CD1c-positive myeloid dendritic cell (primary cell): ENCODE measurements at regions not wholly inside any gene's neighbourhood (a gene's known extent, or its start where the extent isn't known, plus 50 kb on each side); places are given as distances from the start of the nearest gene placed in this dataset.
"Not testable (repeated sequence)": the region's sequence is repeated elsewhere in the genome, so short reads cannot be mapped to it uniquely, and the experiment has no call there.

ENCODE experiments used
- DNase-seq: peaks from one replicate; pipeline ENCODE4 v3.0.0-alpha.2; 2016; ENCODE audit errors: extremely low spot score

DNA sequence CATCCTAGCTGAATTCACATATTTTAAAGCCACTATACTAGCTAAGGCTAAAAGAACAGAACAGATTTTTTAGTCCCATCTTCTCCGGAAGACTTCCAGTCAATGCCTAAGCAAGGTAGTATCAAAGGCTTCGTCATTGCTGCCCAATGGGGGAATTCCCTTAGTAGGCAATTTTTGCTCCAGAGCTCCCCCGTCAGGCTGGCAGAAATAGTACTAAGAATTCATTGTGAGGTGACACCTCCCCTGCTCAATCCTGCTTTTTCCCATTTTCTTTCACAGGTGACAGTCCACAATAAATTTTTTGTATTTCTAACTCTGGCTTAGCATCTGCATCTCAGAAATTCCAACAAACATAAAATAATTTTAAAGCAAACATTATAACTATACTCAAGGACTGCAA lies 52.8 kb upstream of the SRSF6 start:
- peak; percentile 2 for DNase-seq

DNA sequence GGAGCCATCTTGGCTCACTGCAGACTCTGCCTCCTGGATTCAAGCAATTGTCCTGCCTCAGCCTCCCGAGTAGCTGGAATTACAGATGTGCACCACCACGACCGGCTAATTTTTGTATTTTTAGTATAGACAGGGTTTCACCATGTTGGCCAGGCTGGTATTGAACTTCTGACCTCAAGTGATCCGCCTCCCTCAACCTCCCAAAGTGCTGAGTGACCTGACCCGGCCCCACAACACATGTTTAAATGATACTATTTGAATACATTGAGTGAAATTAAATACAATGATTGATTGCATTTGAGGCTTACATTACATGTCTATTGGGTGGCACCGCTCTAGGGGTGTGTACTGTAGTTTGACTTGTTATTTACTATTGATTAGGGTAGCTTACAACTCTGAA lies 56.8 kb upstream of the SRSF6 start:
- DNase-seq: not testable (repeated sequence)

DNA sequence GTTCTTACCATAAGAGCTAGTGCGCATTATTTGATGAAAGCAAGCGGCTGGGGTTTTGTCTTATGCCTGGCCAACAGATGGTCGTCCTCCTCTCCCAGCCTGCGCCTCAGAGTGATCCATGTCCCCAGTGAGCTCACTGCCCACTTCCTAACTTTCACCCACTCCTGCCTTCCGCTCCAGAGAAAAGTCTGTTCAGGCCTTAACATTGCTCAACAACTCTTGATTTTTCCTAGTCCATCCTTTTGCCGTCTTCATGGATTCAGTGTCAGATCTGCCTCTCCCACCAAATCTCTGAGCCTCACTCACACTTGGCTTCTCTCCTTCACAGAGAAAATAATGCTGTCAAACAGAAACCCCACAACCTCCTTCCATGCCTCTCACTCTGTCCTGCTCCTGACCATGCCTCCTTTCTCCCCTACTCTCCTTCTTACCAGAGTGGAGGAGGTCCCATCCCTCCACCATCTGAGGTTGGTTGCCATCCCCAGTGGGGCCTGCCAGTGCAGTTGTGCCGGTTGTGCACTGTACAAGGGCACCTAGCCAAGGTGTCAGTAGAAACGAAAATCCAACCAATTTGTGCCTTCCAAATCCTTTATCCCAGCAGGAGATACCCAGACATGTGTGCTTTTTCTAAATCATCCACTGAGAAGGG lies 58.9 kb upstream of the SRSF6 start:
- DNase-seq: no peak

DNA sequence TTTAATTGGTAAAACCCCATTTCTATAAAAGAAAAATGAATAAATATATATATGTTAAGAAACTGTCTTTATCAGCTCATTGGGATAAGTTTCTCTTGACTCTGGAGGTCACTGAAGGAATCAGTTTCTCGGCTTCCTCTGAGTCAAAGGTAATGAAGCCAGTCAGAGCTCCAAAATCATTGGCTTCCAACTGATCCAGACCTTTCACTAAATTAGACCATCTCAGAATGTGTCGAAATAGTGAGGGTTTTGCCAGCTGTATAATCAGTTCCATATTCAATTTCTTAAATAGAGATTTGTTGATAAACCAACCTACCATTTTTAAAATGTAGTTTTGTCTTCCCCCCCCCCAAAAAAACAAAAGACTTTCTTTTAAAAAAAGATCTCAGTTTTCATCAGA lies 60.5 kb upstream of the SRSF6 start:
- no peak for DNase-seq

DNA sequence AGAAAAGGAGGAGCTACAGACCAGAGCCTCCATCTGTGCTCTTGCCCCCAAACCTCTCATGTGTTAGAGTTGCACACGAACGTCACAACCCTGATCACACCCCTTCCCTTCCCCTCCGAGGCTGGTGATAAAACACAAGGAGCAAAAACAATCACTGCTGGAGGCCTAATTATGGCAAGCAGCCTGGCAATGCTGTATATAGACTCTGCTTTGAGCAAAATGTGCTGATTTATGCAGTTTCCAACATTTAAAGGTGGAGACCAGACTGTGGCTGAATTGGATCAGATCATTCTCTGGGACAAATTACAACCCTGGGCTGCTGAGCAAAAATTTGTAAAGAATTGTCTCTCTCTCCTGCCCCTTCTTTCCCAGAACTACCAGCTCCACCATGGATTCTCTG lies 64.6 kb upstream of the SRSF6 start:
- no peak for DNase-seq

DNA sequence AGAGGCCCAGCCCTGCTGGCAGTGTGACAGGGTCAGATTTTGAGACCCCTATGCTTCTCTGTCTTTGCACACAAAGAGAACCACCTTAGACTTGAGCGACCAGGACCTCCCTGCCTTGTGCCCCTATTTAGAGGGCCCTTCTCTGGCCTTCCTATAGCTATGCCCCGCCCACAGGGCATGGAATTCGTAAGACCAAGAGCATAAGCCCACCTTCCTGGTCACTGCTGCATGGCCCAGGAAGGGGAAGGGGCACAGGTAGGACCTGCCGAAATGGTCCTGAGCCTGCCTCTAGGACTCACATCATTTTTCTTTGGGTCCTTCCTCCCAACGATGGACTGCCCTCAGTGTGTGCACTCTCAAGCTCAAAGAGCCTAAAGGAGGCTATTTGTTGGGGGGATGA lies 65.1 kb upstream of the SRSF6 start:
- DNase-seq: no peak

DNA sequence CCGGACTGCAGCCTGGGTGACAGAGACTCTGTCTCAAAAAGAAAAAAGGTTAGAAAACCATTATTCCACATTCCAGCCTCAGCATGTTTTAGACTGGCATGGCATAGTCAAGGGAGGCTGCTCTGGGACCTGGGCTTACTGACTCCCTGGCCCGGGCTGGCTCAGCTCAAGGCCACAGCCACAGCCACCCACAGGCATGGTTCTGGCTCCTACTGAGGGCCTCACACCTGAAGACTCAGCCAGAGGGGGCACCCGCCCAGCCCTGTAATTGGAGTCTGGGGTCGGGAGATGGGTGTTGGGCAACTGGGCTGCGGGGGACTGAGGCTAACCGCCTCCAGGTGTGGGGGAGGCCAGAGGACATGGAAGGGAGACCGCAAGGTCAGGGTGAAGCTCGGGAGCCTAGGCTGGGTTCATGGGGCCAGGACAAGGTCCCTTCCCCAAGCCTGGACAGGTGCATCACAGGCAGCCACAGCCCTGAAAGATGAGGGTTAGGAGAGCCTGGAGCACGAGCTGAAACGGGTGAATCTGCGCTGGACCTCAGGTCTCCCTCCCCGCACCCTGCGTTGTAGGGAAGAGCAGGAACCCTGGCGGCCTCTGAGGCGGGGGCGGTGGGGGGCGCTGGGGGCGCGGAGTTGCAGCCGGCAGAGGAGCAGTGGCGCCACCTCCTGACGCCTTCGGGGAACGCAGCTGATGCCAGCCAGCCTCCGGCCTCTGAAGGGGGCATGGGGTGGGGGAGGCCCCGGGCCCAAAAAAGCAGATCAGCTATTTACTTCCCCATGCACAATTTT lies 67.7 kb upstream of the SRSF6 start:
- no peak for DNase-seq

DNA sequence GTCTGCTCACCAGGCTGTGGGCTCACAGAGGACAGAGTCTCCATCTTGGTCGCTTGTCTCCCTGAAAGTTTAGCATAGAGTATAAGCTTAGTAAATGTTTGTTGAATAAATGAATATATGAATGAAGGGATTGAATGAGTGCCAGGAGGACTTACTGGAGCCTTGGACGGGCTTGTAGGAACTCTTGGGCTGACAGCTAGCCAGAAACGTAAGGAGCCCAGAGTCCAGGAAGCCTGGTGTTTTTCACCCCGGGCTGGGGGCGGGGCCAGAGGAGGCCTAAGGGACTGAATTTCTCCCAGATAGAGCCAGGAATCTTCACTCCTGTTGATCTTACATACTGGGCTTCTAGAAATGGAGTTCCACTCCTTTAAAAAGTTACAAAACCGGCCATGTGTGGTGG lies 68.5 kb upstream of the SRSF6 start:
- no peak for DNase-seq

DNA sequence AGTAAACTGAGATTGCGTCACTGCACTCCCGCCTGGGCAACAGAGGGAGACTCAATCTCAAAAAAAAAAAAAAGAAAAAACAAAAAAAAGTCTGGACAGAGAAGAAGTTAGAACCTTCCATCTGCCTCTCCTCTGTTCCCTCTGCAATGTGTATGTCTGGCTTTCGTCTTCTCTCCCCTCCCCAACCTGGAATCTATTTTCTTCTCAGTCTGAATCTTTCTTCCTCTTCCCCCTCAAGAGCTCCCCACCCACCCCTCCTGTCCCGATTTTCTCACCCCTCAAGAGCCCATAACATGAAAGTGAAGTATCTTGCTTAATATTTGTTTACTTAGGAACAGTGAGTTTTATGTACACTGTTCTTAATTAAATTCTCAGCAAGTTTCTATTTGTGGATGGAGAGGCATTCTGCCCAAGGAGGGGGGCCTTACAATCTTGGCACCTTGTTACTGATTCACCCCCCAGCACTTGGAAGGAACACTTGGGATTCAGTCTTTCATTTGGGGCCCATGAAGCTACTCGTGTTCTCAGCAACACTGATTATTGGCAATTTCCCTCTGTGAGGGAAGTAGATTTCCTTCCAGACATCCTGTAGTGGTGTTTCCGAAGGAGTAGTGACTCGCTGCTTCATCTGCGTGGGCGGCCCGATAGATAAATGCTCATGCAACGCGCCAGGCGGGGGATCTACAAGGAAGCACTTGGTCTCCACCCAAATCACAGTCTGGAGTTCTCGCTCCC lies 69.3 kb upstream of the SRSF6 start:
- DNase-seq: no peak

DNA sequence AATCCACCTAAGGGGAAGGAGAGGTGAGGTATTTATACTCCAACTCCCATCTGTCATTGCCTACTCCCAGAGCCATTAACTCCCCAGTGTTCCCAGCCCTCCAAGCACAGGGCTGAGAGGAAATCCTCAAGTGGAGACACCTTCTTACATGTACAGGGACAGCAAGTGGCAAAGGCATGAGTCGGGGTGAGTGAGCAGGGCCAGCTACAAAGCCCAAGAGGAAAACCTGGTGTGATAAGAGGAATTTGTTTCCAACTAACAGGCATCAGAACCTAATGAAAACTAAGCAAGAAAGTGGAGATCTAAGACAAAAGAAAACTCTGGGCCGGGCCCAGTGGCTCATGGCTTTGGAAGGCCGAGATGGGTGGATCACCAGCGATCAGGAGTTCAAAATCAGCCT lies 70.0 kb upstream of the SRSF6 start:
- DNase-seq: no peak

DNA sequence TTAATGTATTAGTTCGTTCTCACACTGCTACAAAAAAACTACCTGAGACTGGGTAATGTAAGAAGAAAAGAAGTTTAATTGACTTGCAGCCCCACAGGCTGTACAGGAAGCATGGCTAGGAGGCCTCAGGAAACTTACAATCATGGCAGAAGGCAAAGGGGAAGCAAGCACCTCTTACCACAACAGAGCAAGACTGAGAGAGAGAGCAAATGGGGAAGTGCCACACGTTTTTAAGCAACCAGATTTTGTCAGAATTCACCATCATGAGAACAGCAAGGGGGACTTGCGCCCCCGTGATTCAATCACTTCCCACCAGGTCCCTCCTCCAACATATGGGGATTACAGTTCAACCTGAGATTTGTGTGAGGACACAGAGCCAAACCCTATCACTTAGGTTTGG lies 70.8 kb upstream of the SRSF6 start:
- no peak for DNase-seq

DNA sequence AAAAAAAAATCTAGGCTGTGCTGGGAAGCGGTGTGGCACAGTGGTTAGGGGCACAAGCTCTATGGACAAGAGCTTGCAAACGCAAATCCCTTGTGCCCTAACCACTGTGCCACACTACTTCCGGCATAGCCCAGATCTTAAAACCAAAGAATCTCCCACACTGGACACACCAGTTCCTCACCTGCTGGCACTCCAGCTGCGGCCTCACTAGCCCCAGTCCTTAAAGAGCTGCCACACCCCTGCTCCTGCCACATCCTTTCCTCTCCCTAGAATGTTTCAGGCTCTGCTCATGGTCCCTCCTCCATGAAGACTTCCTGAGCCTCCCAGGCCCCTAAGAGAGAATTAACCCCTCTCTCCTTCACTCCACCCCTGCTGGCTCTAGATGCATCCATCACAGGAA lies 71.8 kb upstream of the SRSF6 start:
- no peak for DNase-seq

DNA sequence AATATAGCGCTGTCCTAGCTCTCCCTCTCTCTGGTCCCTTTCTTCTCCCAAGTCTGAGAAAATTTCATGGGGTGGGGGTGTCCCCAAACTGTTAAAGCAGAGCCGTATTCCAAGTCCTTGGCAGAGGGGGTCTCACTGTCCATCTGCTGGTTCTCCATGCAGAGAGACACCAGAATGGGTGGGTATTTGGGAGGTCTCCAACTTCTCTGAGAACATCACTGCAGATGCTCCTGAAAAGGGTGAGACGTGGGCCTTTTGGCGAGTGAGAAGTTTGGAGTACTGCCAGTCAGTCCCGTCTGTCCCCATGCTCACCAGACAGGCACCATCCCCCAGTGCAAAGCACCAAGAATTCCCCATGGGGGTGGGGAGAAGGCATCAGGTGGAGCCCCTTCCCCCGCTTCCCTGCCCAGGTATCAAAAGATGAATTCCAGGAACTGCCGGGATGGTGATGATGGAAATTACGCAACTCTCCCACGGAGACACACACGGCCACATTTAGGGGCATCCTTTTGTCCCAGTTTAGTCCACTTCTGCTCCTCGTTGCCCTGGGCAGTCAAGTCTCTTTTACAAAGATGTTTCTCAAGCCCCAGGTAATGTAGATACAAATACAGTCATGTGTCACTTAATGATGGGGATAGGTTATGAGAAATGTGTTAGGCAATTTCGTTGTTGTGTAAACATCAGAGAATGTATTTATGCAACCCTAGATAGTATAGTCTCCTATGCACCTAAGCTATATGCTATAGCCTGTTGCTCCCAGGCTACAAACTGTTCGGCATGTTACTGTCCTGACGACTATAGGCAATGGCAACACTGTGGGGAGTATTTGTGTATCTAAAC lies 73.4 kb upstream of the SRSF6 start:
- DNase-seq: no peak

DNA sequence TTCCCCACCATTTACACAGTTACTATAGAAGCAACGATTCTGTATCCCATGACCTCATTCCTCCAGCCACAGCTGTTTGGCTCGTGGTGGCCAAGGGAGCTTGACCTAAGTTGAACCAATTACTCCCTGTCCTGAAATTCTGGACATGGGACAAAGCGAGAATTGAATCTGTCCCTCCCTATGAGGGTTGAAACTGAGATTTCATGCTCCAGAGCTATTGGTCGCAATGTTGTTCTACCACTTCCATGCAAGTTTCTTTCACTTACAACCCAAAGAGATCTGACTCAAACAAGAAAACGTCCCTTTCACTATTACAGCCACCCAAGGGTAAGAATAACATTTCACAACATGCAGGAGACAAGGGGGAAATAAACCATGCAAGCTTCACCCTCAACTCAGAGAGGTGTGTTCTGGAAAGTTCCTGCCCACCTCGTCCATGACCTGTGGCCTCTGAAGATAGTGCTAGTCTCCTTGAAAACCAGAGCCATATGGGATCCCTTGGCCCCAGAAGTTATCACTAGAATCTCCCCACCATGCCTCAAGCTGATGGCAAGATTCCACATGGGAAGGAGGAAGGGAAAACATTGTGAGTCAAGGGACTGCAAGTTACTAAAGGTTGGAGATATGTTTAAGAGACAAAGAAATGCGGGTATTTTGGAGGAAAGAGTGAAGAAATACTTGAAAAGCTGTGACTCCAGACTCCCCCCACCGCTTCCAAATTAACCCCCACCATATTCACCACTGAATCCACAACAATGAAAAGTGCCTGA lies 74.5 kb upstream of the SRSF6 start:
- DNase-seq: no peak

DNA sequence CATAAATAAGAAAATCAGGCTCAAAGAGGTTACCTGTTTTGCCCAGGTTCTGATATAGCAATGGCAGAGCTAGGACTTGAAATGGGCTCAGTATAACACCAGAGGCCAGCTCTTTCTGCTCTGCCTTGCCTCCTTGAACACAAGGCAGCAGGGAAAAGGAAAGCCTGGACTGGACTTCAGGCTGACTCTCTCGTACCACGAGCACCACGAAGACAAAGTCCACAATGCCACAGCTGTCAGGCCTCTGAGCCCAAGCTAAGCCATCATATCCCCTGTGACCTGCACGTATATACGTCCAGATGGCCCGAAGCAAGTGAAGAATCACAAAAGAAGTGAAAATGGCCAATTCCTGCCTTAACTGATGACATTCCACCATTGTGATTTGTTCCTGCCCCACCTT lies 75.6 kb upstream of the SRSF6 start:
- DNase-seq: not testable (repeated sequence)

DNA sequence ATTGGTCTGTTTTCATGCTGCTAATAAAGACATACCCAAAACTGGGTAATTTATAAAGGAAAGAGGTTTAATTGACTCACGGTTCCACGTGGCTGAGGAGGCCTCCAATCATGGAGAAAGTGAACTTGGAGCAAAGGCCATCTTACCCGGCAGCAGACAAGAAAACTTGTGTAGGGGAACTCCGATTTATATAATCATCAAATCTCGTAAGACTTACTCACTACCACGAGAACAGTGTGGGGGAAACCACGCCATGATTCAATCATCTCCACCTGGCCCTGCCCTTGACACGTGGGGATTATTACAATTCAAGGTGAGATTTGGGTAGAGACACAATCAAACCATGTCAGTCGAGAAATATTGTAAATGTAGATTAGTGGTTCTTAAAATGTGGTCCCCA lies 76.2 kb upstream of the SRSF6 start:
- DNase-seq: not testable (repeated sequence)

DNA sequence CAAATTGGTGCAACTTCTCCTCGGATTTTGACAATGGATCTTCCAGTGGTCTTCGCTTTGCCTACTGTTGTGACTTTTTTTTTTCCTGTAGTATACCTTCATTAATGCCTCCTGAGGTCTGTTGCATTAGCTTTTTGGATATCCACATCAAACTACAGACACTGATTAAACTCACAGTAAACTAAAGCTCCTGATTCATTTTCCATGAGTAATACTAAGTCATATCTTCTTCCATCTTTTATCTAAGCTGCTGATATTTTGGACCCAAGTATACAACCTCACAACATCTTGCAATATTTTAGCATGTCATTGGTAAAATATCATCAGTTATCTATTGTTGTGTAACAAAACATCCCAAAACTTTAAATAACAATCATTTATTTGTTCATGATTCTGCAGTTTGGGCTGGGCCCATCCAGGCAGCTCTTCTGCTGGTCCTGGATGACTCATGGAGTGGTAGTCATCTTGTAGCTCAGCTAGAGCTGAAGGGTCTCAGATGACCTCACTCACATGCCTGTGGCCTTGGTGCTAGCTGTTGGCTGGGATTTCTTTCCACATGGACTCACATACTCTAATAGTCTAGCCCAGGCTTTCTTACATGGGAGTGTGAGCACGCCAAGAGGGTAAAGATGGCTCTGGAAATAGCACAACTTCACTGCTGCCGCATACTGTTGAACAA lies 78.3 kb upstream of the SRSF6 start:
- no peak for DNase-seq

DNA sequence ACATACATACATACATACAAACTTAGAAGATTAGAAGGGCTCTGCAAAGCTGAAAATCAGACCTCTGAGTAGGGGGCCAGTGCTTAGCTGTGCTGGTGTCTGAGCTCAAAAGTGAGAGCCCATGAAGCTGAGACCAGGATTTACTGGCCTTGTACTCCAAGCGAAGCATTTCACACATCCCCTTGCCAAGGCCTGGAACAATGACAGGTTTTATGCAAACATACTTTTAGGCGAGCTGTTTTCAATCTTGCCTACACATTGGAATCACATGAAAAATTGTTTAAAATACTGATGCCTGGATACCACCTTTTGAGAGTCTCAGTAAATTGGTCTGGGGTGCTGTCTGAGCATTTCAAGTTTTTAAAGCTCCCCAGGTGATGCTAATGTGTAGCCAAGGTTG lies 80.9 kb upstream of the SRSF6 start:
- no peak for DNase-seq

DNA sequence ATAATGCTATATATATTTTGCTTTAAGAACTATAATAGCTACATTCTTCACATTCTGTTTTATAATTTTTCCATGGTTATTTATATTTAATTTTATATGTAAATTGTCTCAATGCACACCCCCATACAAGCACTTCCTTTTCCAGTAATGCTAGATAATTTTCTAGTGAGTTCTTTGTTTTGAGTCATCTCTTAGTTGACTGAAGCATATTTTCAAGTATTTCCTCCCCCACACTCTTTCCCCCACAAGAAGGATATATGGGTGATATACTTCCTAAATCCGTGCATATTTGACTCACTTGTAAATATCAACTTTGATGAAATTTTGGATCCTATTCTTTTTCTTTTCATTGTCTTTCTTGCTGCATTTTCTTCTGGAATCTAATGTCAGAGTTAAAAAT lies 82.1 kb upstream of the SRSF6 start:
- DNase-seq: peak; percentile 2

DNA sequence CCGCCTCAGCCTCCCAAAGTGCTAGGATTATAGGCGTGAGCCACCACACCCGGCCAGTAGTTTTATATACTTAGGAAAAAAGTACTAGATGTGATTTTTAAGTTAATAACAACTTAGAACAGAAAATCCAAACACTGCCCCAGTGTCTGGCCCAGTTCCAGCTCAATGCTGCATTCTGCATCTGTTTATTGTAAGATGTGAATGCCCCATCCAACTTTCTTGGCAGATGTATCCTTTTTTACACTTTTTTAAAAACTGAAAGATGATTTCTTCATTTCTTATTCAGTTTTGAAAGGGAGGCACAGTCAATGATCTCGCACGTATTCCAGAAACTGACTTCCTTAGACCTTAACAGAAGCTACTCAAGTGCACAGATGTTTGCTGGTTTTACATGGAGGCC lies 85.6 kb upstream of the SRSF6 start:
- DNase-seq: no peak

DNA sequence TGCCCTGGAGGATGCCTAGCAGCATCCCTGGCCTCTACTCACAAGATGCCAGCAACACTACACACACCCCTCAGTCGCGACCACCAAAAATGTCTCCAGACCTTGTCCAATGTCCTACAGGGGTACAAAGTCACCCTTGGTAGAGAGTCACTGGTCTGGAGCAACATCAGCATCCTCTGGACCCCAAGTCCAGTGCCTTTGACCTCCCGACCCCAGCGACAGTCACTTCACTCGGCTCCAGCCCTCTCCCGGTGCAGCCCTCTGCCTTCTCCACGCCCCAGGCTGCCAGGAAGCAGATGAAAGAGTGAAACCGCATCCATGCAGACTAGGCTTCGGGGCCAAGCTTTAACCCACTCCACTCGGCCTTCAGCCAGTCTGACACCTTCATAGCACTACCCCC lies 92.0 kb upstream of the SRSF6 start:
- DNase-seq: no peak
